OCI-LY3 (cell line): ENCODE measurements at regions not wholly inside any gene's neighbourhood (a gene's known extent, or its start where the extent isn't known, plus 50 kb on each side); places are given as distances from the start of the nearest gene placed in this dataset.
A peak's percentile ranks its signal among the peaks of the same experiment; 100 is the strongest.

Source experiments
- H2AFZ ChIP-seq: fragments of 200-600, 300-600 bp; shearing (Covaris generic); 2 replicates; pipeline ENCODE4 v1.6.0; 2014; ENCODE audit warnings: antibody characterized with exemption, low read depth, low read length
- H3K27ac ChIP-seq: fragments of 200-600, 300-600 bp; sonication (generic); 2 replicates; pipeline ENCODE4 v1.5.1; 2014; ENCODE audit warnings: mild to moderate bottlenecking, low read length, moderate library complexity, mixed read lengths
- H3K27me3 ChIP-seq: fragments of 200-600, 300-600 bp; sonication (generic); 2 replicates; pipeline ENCODE4 v1.6.1; 2014; ENCODE audit warnings: low read depth, low read length, mixed read lengths
- H3K36me3 ChIP-seq: fragments of 200-600, 300-600 bp; sonication (generic); replicated peaks from 2 replicates; pipeline ENCODE3; 2014; ENCODE audit warnings: low read depth, low read length, mixed read lengths
- H3K4me1 ChIP-seq: fragments of 300-600, 200-600 bp; sonication (generic); 2 replicates; pipeline ENCODE4 v1.6.1; 2014; ENCODE audit warnings: low read length, mixed read lengths
- H3K4me2 ChIP-seq: fragments of 200-600, 300-600 bp; sonication (generic); 2 replicates; pipeline ENCODE4 v1.6.1; 2014; ENCODE audit warnings: low read length, mixed read lengths
- H3K4me3 ChIP-seq: fragments of 300-600, 200-600 bp; sonication (generic); 2 replicates; pipeline ENCODE4 v1.5.1; 2014; ENCODE audit warnings: antibody characterized with exemption, mild to moderate bottlenecking, low read length, moderate library complexity
- H3K79me2 ChIP-seq: fragments of 300-600, 200-600 bp; shearing (Covaris generic); 2 replicates; pipeline ENCODE4 v1.6.1; 2014; ENCODE audit warnings: mild to moderate bottlenecking, low read length, mixed read lengths
- H3K9ac ChIP-seq: fragments of 300-600, 200-600 bp; shearing (Covaris generic); 2 replicates; pipeline ENCODE4 v1.6.0; 2014; ENCODE audit warnings: mild to moderate bottlenecking, low read length, moderate library complexity
- H3K9me3 ChIP-seq: fragments of 200-600, 300-600 bp; shearing (Covaris generic); 2 replicates; pipeline ENCODE4 v1.6.1; 2014; ENCODE audit warnings: low read length, mixed read lengths; ENCODE audit not compliant: insufficient read depth
- H4K20me1 ChIP-seq: fragments of 200-600, 300-600 bp; sonication (generic); 2 replicates; pipeline ENCODE4 v1.6.1; 2016; ENCODE audit warnings: low read length, mixed read lengths; ENCODE audit not compliant: insufficient read depth
- CTCF ChIP-seq: fragments of 200-600, 300-600 bp; sonication (generic); IDR thresholded peaks from 2 replicates; pipeline ENCODE4 v1.5.1; 2014; ENCODE audit warnings: antibody characterized with exemption, low read length, low read depth
- EZH2phosphoT487 ChIP-seq: fragments of 200-600 bp; shearing (Covaris generic); IDR thresholded peaks from 2 replicates; pipeline ENCODE4 v1.6.1; 2018; ENCODE audit warnings: antibody characterized with exemption, mixed run types, low read depth

DNA sequence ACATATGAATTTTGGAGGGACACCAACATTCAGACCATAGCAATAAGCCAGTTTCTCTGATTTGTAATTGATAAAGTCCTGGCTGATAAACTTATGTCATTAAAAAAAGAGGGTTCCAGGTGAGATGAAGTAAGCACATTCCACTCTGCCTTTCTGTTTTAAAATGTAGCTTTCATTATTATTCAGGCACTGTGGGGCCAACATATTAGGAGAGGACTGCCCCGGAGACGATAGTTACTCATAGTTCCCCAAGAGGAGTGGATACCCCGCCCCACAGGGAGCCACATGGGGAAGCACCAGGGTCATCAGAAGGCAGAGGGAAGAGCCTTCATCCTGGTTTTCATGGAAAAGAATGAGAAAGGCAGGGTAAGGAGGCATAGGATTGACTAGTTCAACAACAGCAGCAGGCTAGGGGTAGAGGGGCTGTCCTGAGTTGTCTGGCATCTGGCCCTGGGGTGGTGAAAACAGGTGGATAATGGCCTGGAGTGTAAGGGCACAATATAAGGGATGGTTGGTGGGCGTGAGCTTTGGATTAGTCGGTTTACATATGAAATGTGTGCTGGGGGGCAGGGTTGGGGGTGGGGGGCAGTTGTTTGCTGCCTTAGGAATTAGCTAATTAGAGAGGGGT, 78.7 kb upstream of the PROK2 start:
- Histone ChIP-seq H3K4me2 (no peak overlapping the region), H3K79me2 (no peaks in the 10 kb centered on the region), H3K27ac (no peak overlapping the region), H3K4me3 (no peak overlapping the region), H3K9me3 (no peaks in the 10 kb centered on the region), H3K36me3 (no peaks in the 10 kb centered on the region), H4K20me1 (no peaks in the 10 kb centered on the region), H2AFZ (no peak overlapping the region), H3K4me1 (no peaks in the 10 kb centered on the region), H3K27me3 (peaks cover 87% of the 10 kb centered on the region), H3K9ac (no peak overlapping the region)
- TF ChIP-seq CTCF (no peak), EZH2phosphoT487 (no peak)

GRCh38 chr3:71862371-71863140, 77.6 kb upstream of the PROK2 start:
- no peak overlapping the region for H3K4me3 ChIP-seq

DNA sequence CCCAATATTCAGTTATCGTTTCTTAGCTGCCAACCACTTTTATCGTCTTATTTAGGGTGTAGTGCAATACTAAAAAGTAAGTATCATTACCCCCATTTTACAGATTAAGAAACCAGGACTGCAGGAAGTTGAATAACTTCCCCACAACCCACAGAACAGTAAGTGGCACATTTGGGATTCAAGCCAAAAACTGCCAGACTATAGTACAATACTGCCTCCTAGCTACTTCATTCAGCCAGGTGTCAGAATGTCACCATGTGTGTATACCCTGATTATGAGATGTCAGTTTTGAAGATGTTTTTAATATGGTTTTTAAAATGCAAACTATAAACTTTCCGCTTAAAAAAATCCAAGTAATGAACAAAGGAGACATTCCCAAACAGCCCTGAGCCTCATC, 74.2 kb upstream of the PROK2 start:
- Histone ChIP-seq H3K27ac (no peak overlapping the region), H3K36me3 (no peaks in the 10 kb centered on the region), H3K9ac (no peak overlapping the region), H4K20me1 (no peaks in the 10 kb centered on the region), H3K4me2 (no peak overlapping the region), H2AFZ (no peak overlapping the region), H3K4me3 (no peak overlapping the region), H3K4me1 (no peaks in the 10 kb centered on the region), H3K9me3 (no peaks in the 10 kb centered on the region), H3K79me2 (no peaks in the 10 kb centered on the region), H3K27me3 (peaks cover 69% of the 10 kb centered on the region)
- TF ChIP-seq EZH2phosphoT487, result no peak
- TF ChIP-seq CTCF, result peak; percentile 85

More at GRCh38 chr3:71862371-71863140, 77.6 kb upstream of the PROK2 start:
- Histone ChIP-seq H2AFZ (no peak overlapping the region), H3K27ac (no peak overlapping the region), H3K27me3 (peaks cover 84% of the 10 kb centered on the region), H3K36me3 (no peaks in the 10 kb centered on the region), H3K9me3 (no peaks in the 10 kb centered on the region), H3K79me2 (no peaks in the 10 kb centered on the region), H3K4me2 (no peak overlapping the region), H4K20me1 (no peaks in the 10 kb centered on the region), H3K4me1 (no peaks in the 10 kb centered on the region), H3K9ac (no peak overlapping the region)
- TF ChIP-seq EZH2phosphoT487 (no peak), CTCF (no peak)

DNA sequence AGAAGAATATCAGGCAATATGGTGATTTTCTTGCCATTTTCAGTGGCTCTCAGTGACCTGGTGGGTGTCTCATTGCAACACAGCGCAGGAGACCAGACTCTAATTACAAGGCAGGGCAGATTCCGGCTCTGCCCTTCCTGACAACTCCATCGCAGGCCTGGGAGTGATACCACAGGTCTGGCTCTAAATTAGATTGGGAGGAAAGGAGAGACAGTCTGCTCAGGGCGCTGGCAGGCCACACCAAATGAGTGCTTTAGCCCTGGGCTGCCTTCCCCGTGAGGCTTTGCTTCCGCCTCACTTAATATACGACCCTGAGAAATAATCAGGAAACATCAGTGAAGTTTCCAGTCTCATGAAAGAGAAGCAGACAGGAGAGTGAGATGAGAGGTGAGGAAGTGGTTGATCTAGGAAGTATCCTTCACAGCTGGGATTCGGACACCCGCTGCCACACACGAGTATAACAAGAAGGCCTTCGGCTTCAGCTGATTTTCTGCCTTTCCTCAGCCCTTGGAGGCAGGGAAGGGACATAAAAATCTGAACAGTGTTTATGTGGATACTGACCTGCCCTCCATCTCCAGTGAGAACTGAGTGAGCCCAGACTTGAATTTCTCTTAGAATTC, 73.7 kb upstream of the PROK2 start:
- no peaks in the 10 kb centered on the region for H3K36me3 ChIP-seq
- H4K20me1 ChIP-seq, result no peaks in the 10 kb centered on the region
- H3K4me3 ChIP-seq, result no peak overlapping the region
- peaks cover 71% of the 10 kb centered on the region for H3K27me3 ChIP-seq
- no peak overlapping the region for H3K4me2 ChIP-seq
- no peaks in the 10 kb centered on the region for H3K4me1 ChIP-seq
- TF ChIP-seq EZH2phosphoT487, result no peak
- TF ChIP-seq CTCF, result no peak
- no peak overlapping the region for H3K9ac ChIP-seq
- H3K79me2 ChIP-seq, result no peaks in the 10 kb centered on the region
- no peaks in the 10 kb centered on the region for H3K9me3 ChIP-seq
- no peak overlapping the region for H3K27ac ChIP-seq
- no peak overlapping the region for H2AFZ ChIP-seq
